ENCODE measurements at regions not wholly inside any gene's neighbourhood (a gene's known extent, or its start where the extent isn't known, plus 50 kb on each side); places are given as distances from the start of the nearest gene placed in this dataset.

DNA sequence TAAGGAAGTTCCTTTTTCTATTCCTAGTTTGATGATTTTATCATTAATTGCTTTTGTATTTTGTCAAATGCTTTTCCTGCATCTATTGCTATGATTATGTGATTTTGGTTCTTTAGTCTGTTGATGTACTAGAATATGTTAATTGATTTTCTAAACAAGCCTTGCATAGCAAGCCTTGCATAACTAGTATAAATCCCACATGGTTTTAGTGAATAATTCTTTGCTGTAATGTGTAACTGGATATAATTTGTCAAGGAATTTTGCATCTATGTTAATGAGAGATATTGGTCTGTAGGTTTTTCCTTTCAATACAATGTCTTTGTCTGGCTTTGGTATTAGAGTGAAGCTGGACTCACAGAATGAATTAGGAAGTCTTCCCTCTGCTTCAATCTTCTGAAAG lies 460.2 kb downstream of the LTN1 start:
- H3K4me1 ChIP-seq: no peaks in the 10 kb centered on the region
- no peaks in the 10 kb centered on the region for H3K36me3 ChIP-seq
- DNase-seq (ENCODE audit: low spot score in 2 of 2): no peak
- no peak for TF ChIP-seq POLR2AphosphoS5 (IDR thresholded peaks at IDR 0.05)
- no peak for TF ChIP-seq EP300 (IDR thresholded peaks at IDR 0.05)
- H3K4me3 ChIP-seq: no peak overlapping the region
- H3K27me3 ChIP-seq: no peaks in the 10 kb centered on the region
- H3K9me3 ChIP-seq: no peaks in the 10 kb centered on the region
- no peak overlapping the region for H3K27ac ChIP-seq

DNA sequence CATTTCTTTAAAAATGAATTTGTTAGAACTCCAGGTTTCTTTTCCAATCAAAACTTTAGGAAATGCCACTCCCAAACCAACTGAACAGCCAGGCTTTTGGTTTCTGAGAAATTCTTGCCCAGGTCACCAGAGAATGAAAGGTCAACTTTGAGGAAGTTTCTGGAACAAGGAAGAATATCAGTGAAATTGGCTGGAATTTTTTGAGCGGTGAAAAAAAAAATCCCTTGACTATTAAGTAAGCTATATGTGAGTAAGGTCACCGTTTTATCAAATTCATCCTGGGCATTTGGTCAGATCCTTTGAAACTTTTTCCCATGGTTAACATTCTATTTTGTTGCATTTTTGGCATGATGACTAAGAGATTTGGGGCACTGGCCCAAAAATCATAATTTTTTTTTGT lies 469.3 kb downstream of the LTN1 start:
- Histone ChIP-seq H3K27me3 (no peaks in the 10 kb centered on the region), H3K9me3 (no peaks in the 10 kb centered on the region), H3K4me1 (no peaks in the 10 kb centered on the region), H3K4me3 (no peak overlapping the region), H3K36me3 (no peaks in the 10 kb centered on the region), H3K27ac (no peak overlapping the region)
- no peak for DNase-seq (ENCODE audit: low spot score in 2 of 2)
- WGBS: 78% methylated on average over 2 of the region's 2 CpGs
- TF ChIP-seq, protein P1, sequence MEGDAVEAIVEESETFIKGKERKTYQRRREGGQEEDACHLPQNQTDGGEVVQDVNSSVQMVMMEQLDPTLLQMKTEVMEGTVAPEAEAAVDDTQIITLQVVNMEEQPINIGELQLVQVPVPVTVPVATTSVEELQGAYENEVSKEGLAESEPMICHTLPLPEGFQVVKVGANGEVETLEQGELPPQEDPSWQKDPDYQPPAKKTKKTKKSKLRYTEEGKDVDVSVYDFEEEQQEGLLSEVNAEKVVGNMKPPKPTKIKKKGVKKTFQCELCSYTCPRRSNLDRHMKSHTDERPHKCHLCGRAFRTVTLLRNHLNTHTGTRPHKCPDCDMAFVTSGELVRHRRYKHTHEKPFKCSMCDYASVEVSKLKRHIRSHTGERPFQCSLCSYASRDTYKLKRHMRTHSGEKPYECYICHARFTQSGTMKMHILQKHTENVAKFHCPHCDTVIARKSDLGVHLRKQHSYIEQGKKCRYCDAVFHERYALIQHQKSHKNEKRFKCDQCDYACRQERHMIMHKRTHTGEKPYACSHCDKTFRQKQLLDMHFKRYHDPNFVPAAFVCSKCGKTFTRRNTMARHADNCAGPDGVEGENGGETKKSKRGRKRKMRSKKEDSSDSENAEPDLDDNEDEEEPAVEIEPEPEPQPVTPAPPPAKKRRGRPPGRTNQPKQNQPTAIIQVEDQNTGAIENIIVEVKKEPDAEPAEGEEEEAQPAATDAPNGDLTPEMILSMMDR (IDR thresholded peaks at IDR 0.05): no peak
- no peak for TF ChIP-seq POLR2AphosphoS5 (IDR thresholded peaks at IDR 0.05)
- TF ChIP-seq EP300 (IDR thresholded peaks at IDR 0.05): no peak
- no peak for TF ChIP-seq POLR2A (IDR thresholded peaks at IDR 0.05)

DNA sequence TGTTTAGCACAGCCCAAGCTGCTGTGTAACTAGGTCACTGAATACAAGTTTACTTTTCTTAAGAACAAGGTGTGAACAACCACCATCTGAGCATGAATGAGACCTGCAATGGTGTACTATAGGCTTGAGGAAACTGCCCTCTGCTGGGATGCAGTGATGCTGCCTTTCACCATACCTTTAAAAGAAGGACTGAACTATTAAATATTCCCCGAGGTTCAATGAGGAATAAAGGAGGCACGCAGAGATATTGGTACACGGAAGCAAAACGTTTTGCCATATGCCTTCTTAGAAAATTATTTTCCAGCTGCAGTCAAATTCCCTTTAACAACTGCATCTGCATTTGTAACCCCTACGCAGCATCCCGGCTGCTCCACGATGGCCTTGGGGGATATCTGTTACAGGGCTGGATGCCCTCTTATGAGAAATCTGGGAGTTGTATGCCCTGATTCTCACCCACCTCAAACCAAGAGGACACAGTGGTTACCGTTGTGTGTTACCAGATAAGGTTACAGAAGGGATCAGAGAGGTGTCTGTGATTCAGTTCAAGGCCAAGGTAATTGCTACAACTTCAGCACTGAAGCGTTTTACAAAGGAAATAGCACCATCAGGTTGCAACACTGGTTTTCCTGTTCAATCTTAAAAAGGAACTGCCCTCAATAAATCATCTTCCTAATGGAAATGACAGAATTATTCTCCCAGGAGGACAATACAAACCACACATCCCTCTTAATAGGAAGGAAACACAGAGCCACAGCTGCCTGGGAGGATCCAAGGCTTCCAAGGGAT lies 470.5 kb downstream of the LTN1 start:
- H3K9me3 ChIP-seq: no peaks in the 10 kb centered on the region
- DNase-seq (ENCODE audit: low spot score in 2 of 2): no peak
- no peak overlapping the region for H3K4me3 ChIP-seq
- TF ChIP-seq EP300 (IDR thresholded peaks at IDR 0.05) (no peak), POLR2AphosphoS5 (IDR thresholded peaks at IDR 0.05) (no peak), POLR2A (IDR thresholded peaks at IDR 0.05) (no peak)
- TF ChIP-seq, protein P1 (IDR thresholded peaks at IDR 0.05): no peak
- H3K4me1 ChIP-seq: no peaks in the 10 kb centered on the region
- no peaks in the 10 kb centered on the region for H3K36me3 ChIP-seq
- 63% methylated on average over 9 of the region's 9 CpGs for WGBS
- H3K27ac ChIP-seq: no peak overlapping the region
- H3K27me3 ChIP-seq: no peaks in the 10 kb centered on the region

DNA sequence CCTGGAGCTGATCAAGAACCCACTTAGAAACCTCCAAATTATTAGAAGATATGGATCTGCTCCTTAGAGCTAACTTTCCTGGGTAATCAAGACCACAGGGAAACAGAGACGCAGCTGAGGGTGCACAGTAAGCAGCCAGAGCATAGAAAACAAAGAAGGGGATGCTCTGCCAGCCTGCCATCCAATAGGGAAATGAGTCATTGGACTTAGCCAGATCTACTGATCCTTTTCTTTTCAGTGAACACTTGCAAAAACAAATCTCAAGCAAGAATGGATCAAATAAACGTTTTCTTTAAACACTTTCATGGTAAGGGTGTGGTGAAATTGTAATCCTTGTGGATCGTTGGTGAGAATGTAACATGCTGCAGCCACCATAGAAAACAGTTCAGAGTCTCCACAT lies 474.0 kb downstream of the LTN1 start:
- Histone ChIP-seq H3K36me3 (no peaks in the 10 kb centered on the region), H3K4me3 (no peak overlapping the region), H3K4me1 (no peaks in the 10 kb centered on the region), H3K9me3 (no peaks in the 10 kb centered on the region), H3K27me3 (no peaks in the 10 kb centered on the region), H3K27ac (no peak overlapping the region)
- TF ChIP-seq, protein P1 (IDR thresholded peaks at IDR 0.05): no peak
- WGBS: 63% methylated on average over 3 of the region's 3 CpGs
- no peak for DNase-seq (ENCODE audit: low spot score in 2 of 2)

DNA sequence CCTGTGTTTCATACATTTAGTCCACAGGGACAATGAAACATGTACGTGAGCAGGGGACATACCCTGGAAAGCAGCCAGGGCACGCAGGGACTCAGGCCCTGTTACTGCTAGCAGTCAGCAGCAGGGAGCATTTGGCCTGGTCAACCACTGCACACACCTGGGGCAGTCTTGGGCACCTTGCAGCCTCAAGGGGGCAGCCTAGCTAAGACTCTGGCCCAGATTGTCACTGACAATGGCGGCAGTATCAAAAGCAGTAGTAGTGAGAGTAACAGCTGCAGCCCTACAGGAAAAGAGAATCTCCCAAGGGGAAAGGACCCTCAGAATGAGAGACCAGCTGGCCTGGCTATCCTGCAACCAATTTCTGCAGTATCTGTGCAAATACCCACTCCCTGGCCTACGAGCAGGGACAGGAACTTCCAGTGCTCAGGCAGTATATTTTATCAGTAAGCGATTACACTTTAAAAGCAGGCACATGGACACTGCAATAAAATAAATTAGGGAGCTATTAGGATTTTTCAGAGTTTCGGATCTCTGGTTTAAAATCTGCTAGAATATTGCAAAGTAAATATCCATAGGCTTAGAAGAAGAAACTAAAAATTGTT lies 475.6 kb downstream of the LTN1 start:
- peak in 1 of 2 donors; percentile 62 for DNase-seq (ENCODE audit: low spot score in 2 of 2)
- H3K36me3 ChIP-seq: no peaks in the 10 kb centered on the region
- no peaks in the 10 kb centered on the region for H3K27me3 ChIP-seq
- H3K4me1 ChIP-seq: no peaks in the 10 kb centered on the region
- H3K9me3 ChIP-seq: no peaks in the 10 kb centered on the region
- no peak overlapping the region for H3K4me3 ChIP-seq
- WGBS: 67% methylated on average over 6 of the region's 6 CpGs
- TF ChIP-seq POLR2AphosphoS5 (IDR thresholded peaks at IDR 0.05): no peak
- TF ChIP-seq, protein P1 (IDR thresholded peaks at IDR 0.05): peak; percentile 1 to 48
- no peak overlapping the region for H3K27ac ChIP-seq

All from suprapubic skin (tissue), 4 donors.